ENCODE measurements at regions not wholly inside any gene's neighbourhood (a gene's known extent, or its start where the extent isn't known, plus 50 kb on each side); places are given as distances from the start of the nearest gene placed in this dataset.
"Not testable (repeated sequence)": the region's sequence is repeated elsewhere in the genome, so short reads cannot be mapped to it uniquely, and the experiment has no call there.

- Histone ChIP-seq H3K27me3 (replicated peaks; ENCODE audit: control insufficient read depth, insufficient read depth, low read length) (no peaks in the 10 kb centered on the region; the same call in none of the 2 replicates), H3K36me3 (ENCODE audit: control insufficient read depth, insufficient read depth, low read length) (no peaks in the 10 kb centered on the region), H3K4me3 (replicated peaks; ENCODE audit: low read depth, low read length) (no peak overlapping the region)
- DNase-seq (ENCODE audit: extremely low read depth, insufficient read length) = no peak
- TF ChIP-seq CTCF (IDR thresholded peaks at IDR 0.05; ENCODE audit: insufficient read depth, low read length, poor library complexity, severe bottlenecking) = no peak
Observed at GRCh38 chr11:116342148-116342547, 430.6 kb downstream of the BUD13 start.

- no peak overlapping the region for H3K4me3 ChIP-seq (replicated peaks; ENCODE audit: low read depth, low read length)
- DNase-seq (ENCODE audit: extremely low read depth, insufficient read length) = no peak
- H3K36me3 ChIP-seq (ENCODE audit: control insufficient read depth, insufficient read depth, low read length) = no peaks in the 10 kb centered on the region
- H3K27me3 ChIP-seq (replicated peaks; ENCODE audit: control insufficient read depth, insufficient read depth, low read length) = no peaks in the 10 kb centered on the region; the same call in none of the 2 replicates
- TF ChIP-seq CTCF (IDR thresholded peaks at IDR 0.05; ENCODE audit: insufficient read depth, low read length, poor library complexity, severe bottlenecking) = no peak
Observed at GRCh38 chr11:116339306-116340098, 433.3 kb downstream of the BUD13 start.

GRCh38 chr11:116338500-116338899 lies 434.3 kb downstream of the BUD13 start:
- H3K4me3 ChIP-seq (replicated peaks; ENCODE audit: low read depth, low read length); H3K27me3 ChIP-seq (replicated peaks; ENCODE audit: control insufficient read depth, insufficient read depth, low read length); DNase-seq (ENCODE audit: extremely low read depth, insufficient read length); H3K36me3 ChIP-seq (ENCODE audit: control insufficient read depth, insufficient read depth, low read length): not testable (repeated sequence)

GRCh38 chr11:116336540-116336939 lies 436.2 kb downstream of the BUD13 start:
- DNase-seq (ENCODE audit: extremely low read depth, insufficient read length) = no peak
- no peak for TF ChIP-seq CTCF (IDR thresholded peaks at IDR 0.05; ENCODE audit: insufficient read depth, low read length, poor library complexity, severe bottlenecking)
- Histone ChIP-seq H3K36me3 (ENCODE audit: control insufficient read depth, insufficient read depth, low read length) (no peaks in the 10 kb centered on the region), H3K27me3 (replicated peaks; ENCODE audit: control insufficient read depth, insufficient read depth, low read length) (no peaks in the 10 kb centered on the region; the same call in 1 of the 2 replicates), H3K4me3 (replicated peaks; ENCODE audit: low read depth, low read length) (no peak overlapping the region)

GRCh38 chr11:116335891-116336290 lies 436.9 kb downstream of the BUD13 start:
- no peak for DNase-seq (ENCODE audit: extremely low read depth, insufficient read length)
- H3K27me3 ChIP-seq (replicated peaks; ENCODE audit: control insufficient read depth, insufficient read depth, low read length) = no peaks in the 10 kb centered on the region; the same call in 1 of the 2 replicates
- H3K4me3 ChIP-seq (replicated peaks; ENCODE audit: low read depth, low read length) = no peak overlapping the region
- TF ChIP-seq CTCF (IDR thresholded peaks at IDR 0.05; ENCODE audit: insufficient read depth, low read length, poor library complexity, severe bottlenecking) = no peak
- H3K36me3 ChIP-seq (ENCODE audit: control insufficient read depth, insufficient read depth, low read length) = no peaks in the 10 kb centered on the region

- no peak for DNase-seq (ENCODE audit: extremely low read depth, insufficient read length)
- Histone ChIP-seq H3K36me3 (ENCODE audit: control insufficient read depth, insufficient read depth, low read length) (no peaks in the 10 kb centered on the region), H3K27me3 (replicated peaks; ENCODE audit: control insufficient read depth, insufficient read depth, low read length) (no peaks in the 10 kb centered on the region; the same call in 1 of the 2 replicates), H3K4me3 (replicated peaks; ENCODE audit: low read depth, low read length) (no peak overlapping the region)
- TF ChIP-seq CTCF (IDR thresholded peaks at IDR 0.05; ENCODE audit: insufficient read depth, low read length, poor library complexity, severe bottlenecking) = no peak
Observed at GRCh38 chr11:116335078-116335477, 437.7 kb downstream of the BUD13 start.
